Pancreas (tissue), 10 donors: ENCODE measurements at regions not wholly inside any gene's neighbourhood (a gene's known extent, or its start where the extent isn't known, plus 50 kb on each side); places are given as distances from the start of the nearest gene placed in this dataset.

Experiments used
- ATAC-seq, 4 donors: fragments of 200-7000 bp; cut with Tn5 transposase; one replicate each; pipeline versions ENCODE4 v1.8.0 to v1.9.1; 2020; ENCODE audit warnings: mild to moderate bottlenecking in 4 of 4, moderate library complexity in 4 of 4
- DNase-seq, 6 donors: peaks; one replicate each; pipeline ENCODE4 v3.0.0-alpha.2; 2020
- FAIRE-seq: peaks from 2 replicates; lab custom pipeline; 2012; peaks lifted over from hg19 to GRCh38; lab: Jason Lieb, UNC
- H3K27ac ChIP-seq, 4 donors: fragments of 200-600 bp; sonication (generic); 1 replicate in 3 of 4; 2 replicates in 1 of 4; pipeline versions ENCODE4 v1.5.0 to v1.8.0; 2020
- H3K27me3 ChIP-seq, 4 donors: fragments of 200-600 bp; one replicate each; pipeline ENCODE4 v1.8.0; 2021
- H3K36me3 ChIP-seq, 3 donors: fragments of 200-600 bp; sonication (generic) in 1 of 3; one replicate each; pipeline versions ENCODE4 v1.5.0 to v1.8.0; 2020 to 2021
- H3K4me1 ChIP-seq, 3 donors: fragments of 200-600 bp; one replicate each; pipeline ENCODE4 v1.8.0; 2021
- H3K4me3 ChIP-seq, 4 donors: fragments of 200-600 bp; sonication (generic) in 2 of 4; one replicate each; pipeline versions ENCODE4 v1.5.0 to v1.8.0; 2020 to 2021
- H3K9me3 ChIP-seq, 4 donors: fragments of 200-600 bp; one replicate each; pipeline ENCODE4 v1.8.0; 2021
- CTCF ChIP-seq, 4 donors: fragments of 200-600 bp; sonication (generic) in 3 of 4; IDR thresholded peaks; one replicate each; pipeline versions ENCODE4 v1.5.0 to v1.8.0; 2021; ENCODE audit warnings: antibody characterized with exemption in 4 of 4
- WGBS, 2 donors: extraction: QIAGEN DNeasy Blood & Tissue Kit; methylation state at CpG; one replicate each; pipeline ENCODE4 v1.1.7; 2013; 5-methylcytosine and 5-hydroxymethylcytosine counted together
- intact Hi-C, 3 donors: fragments of 100-400 bp; cut with DNase I; formaldehyde crosslinking; loops; one replicate each; pipeline versions ENCODE4 v1.11.1 to v1.14.2; 2022
- donor health status: healthy with polysubstance abuse.
- donor health status: DM: no; HTN: no; CAD: no; lungs with moderate emphysema.
- donor health status: DM: no; HTN: no; CAD: no.
- donor health status: control.
- donor health status: control.
- donor health status: Bipolar disorder and iron deficiency.
- donor health status: DM: yes; HTN: yes; CAD: no.
- donor health status: DM: no; HTN: no; CAD: no.
- donor health status: DM: no; HTN: no; CAD: no.
- donor health status: DM: yes; HTN: yes; CAD: no.

- DNase-seq (no peak), ATAC-seq (no peak), FAIRE-seq (no peak)
- Histone ChIP-seq H3K36me3 (no peaks in the 10 kb centered on the region), H3K4me1 (no peaks in the 10 kb centered on the region), H3K27ac (no peak overlapping the region), H3K27me3 (no peaks in the 10 kb centered on the region), H3K4me3 (no peak overlapping the region), H3K9me3 (no peaks in the 10 kb centered on the region)
- intact Hi-C loops, result no loop called here
- WGBS, 2 donors, result 30 to 48% methylated on average over 1 of the region's 1 CpG
- TF ChIP-seq CTCF (IDR thresholded peaks at IDR 0.05), result no peak
Measured at GRCh38 chr9:28909526-28909925, 1336.2 kb upstream of the C9orf72 start.

- no peaks in the 10 kb centered on the region for H3K4me1 ChIP-seq
- FAIRE-seq (no peak), ATAC-seq (no peak), DNase-seq (no peak)
- whole genome bisulfite sequencing, 2 donors, result 62 to 63% methylated on average over 2 of the region's 2 CpGs
- no peak overlapping the region for H3K4me3 ChIP-seq
- no peak for TF ChIP-seq CTCF (IDR thresholded peaks at IDR 0.05)
- no peaks in the 10 kb centered on the region for H3K36me3 ChIP-seq
- no peak overlapping the region for H3K27ac ChIP-seq
- intact Hi-C loops, result no loop called here
- H3K27me3 ChIP-seq, result no peaks in the 10 kb centered on the region
- no peaks in the 10 kb centered on the region for H3K9me3 ChIP-seq
Measured at GRCh38 chr9:28912621-28913020, 1339.3 kb upstream of the C9orf72 start.

GRCh38 chr9:28915202-28915930 lies 1342.1 kb upstream of the C9orf72 start:
- ATAC-seq (peak in 3 of 4 donors; percentile 30 to 50 (median 48)), DNase-seq (no peak), FAIRE-seq (no peak)
- WGBS, 2 donors, result 36 to 64% methylated on average over 2 of the region's 2 CpGs
- H3K9me3 ChIP-seq, result no peaks in the 10 kb centered on the region
- no peak overlapping the region for H3K4me3 ChIP-seq
- no peak for TF ChIP-seq CTCF (IDR thresholded peaks at IDR 0.05)
- intact Hi-C loops, result no loop called here
- H3K4me1 ChIP-seq, result no peaks in the 10 kb centered on the region
- H3K27ac ChIP-seq, result no peak overlapping the region
- H3K36me3 ChIP-seq, result no peaks in the 10 kb centered on the region
- H3K27me3 ChIP-seq, result no peaks in the 10 kb centered on the region

GRCh38 chr9:28916348-28916747 lies 1343.1 kb upstream of the C9orf72 start:
- no peak overlapping the region for H3K4me3 ChIP-seq
- H3K4me1 ChIP-seq, result no peaks in the 10 kb centered on the region
- intact Hi-C loops, result no loop called here
- H3K27me3 ChIP-seq, result no peaks in the 10 kb centered on the region
- no peaks in the 10 kb centered on the region for H3K36me3 ChIP-seq
- no peaks in the 10 kb centered on the region for H3K9me3 ChIP-seq
- FAIRE-seq (no peak), ATAC-seq (no peak), DNase-seq (no peak)
- no peak overlapping the region for H3K27ac ChIP-seq
- TF ChIP-seq CTCF (IDR thresholded peaks at IDR 0.05), result no peak
- WGBS, 2 donors, result 24 to 26% methylated on average over 3 of the region's 3 CpGs

GRCh38 chr9:28921857-28922500 lies 1348.7 kb upstream of the C9orf72 start:
- no peak for FAIRE-seq
- no peak for TF ChIP-seq CTCF (IDR thresholded peaks at IDR 0.05)
- DNase-seq, result no peak
- no peak for ATAC-seq
- H3K4me1 ChIP-seq, result no peaks in the 10 kb centered on the region
- no peaks in the 10 kb centered on the region for H3K9me3 ChIP-seq
- H3K36me3 ChIP-seq, result no peaks in the 10 kb centered on the region
- no peak overlapping the region for H3K27ac ChIP-seq
- WGBS, 2 donors, result 41 to 47% methylated on average over 3 of the region's 3 CpGs
- no peaks in the 10 kb centered on the region for H3K27me3 ChIP-seq
- intact Hi-C loops, result no loop called here
- no peak overlapping the region for H3K4me3 ChIP-seq
